ENCODE measurements at regions not wholly inside any gene's neighbourhood (a gene's known extent, or its start where the extent isn't known, plus 50 kb on each side); places are given as distances from the start of the nearest gene placed in this dataset.

GRCh38 chr20:39161900-39162299 lies 199.8 kb downstream of the DHX35 start:
- H3K4me3 Mint-ChIP-seq = no peak overlapping the region
- ATAC-seq (ENCODE audit: low read depth) (no peak), DNase-seq (ENCODE audit: low spot score in 2 of 2) (no peak)
- no peaks in the 10 kb centered on the region for H3K36me3 Mint-ChIP-seq
- H3K27me3 Mint-ChIP-seq = peaks cover 15% of the 10 kb centered on the region
- no peaks in the 10 kb centered on the region for H3K9me3 Mint-ChIP-seq
- H3K27ac Mint-ChIP-seq = no peak overlapping the region
- no peaks in the 10 kb centered on the region for H3K4me1 Mint-ChIP-seq

- DNase-seq (ENCODE audit: low spot score in 2 of 2) (no peak), ATAC-seq (ENCODE audit: low read depth) (no peak)
- Mint-ChIP-seq H3K27ac (no peak overlapping the region), H3K4me3 (no peak overlapping the region), H3K36me3 (no peaks in the 10 kb centered on the region), H3K9me3 (no peaks in the 10 kb centered on the region), H3K4me1 (no peaks in the 10 kb centered on the region), H3K27me3 (peaks cover 26% of the 10 kb centered on the region)
Measured at GRCh38 chr20:39155971-39156370, 193.8 kb downstream of the DHX35 start.

GRCh38 chr20:39152742-39153141 lies 190.6 kb downstream of the DHX35 start:
- Mint-ChIP-seq H3K9me3 (no peaks in the 10 kb centered on the region), H3K4me3 (no peak overlapping the region), H3K4me1 (no peaks in the 10 kb centered on the region), H3K27ac (no peak overlapping the region), H3K27me3 (peaks cover 23% of the 10 kb centered on the region), H3K36me3 (no peaks in the 10 kb centered on the region)
- DNase-seq (ENCODE audit: low spot score in 2 of 2) (no peak), ATAC-seq (ENCODE audit: low read depth) (no peak)

GRCh38 chr20:39152126-39152525 lies 190.0 kb downstream of the DHX35 start:
- H3K4me1 Mint-ChIP-seq = no peaks in the 10 kb centered on the region
- DNase-seq (ENCODE audit: low spot score in 2 of 2) (no peak), ATAC-seq (ENCODE audit: low read depth) (no peak)
- no peaks in the 10 kb centered on the region for H3K9me3 Mint-ChIP-seq
- no peak overlapping the region for H3K4me3 Mint-ChIP-seq
- no peak overlapping the region for H3K27ac Mint-ChIP-seq
- no peaks in the 10 kb centered on the region for H3K36me3 Mint-ChIP-seq
- H3K27me3 Mint-ChIP-seq = peaks cover 21% of the 10 kb centered on the region

- Mint-ChIP-seq H3K27ac (no peak overlapping the region), H3K27me3 (peaks cover 17% of the 10 kb centered on the region), H3K4me1 (no peaks in the 10 kb centered on the region), H3K4me3 (no peak overlapping the region), H3K36me3 (no peaks in the 10 kb centered on the region), H3K9me3 (no peaks in the 10 kb centered on the region)
- ATAC-seq (ENCODE audit: low read depth) (no peak), DNase-seq (ENCODE audit: low spot score in 2 of 2) (no peak)
Measured at GRCh38 chr20:39150501-39150900, 188.4 kb downstream of the DHX35 start.

- H3K27me3 Mint-ChIP-seq = peaks cover 7% of the 10 kb centered on the region
- H3K36me3 Mint-ChIP-seq = no peaks in the 10 kb centered on the region
- no peak for ATAC-seq (ENCODE audit: low read depth)
- no peak overlapping the region for H3K4me3 Mint-ChIP-seq
- DNase-seq (ENCODE audit: low spot score in 2 of 2) = no peak
- no peaks in the 10 kb centered on the region for H3K4me1 Mint-ChIP-seq
- peaks cover 5% of the 10 kb centered on the region for H3K9me3 Mint-ChIP-seq
- no peak overlapping the region for H3K27ac Mint-ChIP-seq
Measured at GRCh38 chr20:39146394-39146793, 184.2 kb downstream of the DHX35 start.

- DNase-seq (ENCODE audit: low spot score in 2 of 2) (no peak), ATAC-seq (ENCODE audit: low read depth) (no peak)
- Mint-ChIP-seq H3K9me3 (peaks cover 5% of the 10 kb centered on the region), H3K27ac (no peak overlapping the region), H3K4me3 (no peak overlapping the region), H3K4me1 (no peaks in the 10 kb centered on the region), H3K36me3 (no peaks in the 10 kb centered on the region), H3K27me3 (peaks cover 7% of the 10 kb centered on the region)
Measured at GRCh38 chr20:39145921-39146320, 183.8 kb downstream of the DHX35 start.

GRCh38 chr20:39144757-39145156 lies 182.6 kb downstream of the DHX35 start:
- DNase-seq (ENCODE audit: low spot score in 2 of 2) (no peak), ATAC-seq (ENCODE audit: low read depth) (no peak)
- Mint-ChIP-seq H3K4me1 (no peaks in the 10 kb centered on the region), H3K27me3 (peaks cover 9% of the 10 kb centered on the region), H3K36me3 (no peaks in the 10 kb centered on the region), H3K4me3 (no peak overlapping the region), H3K9me3 (peaks cover 5% of the 10 kb centered on the region), H3K27ac (no peak overlapping the region)

GRCh38 chr20:39142407-39143096 lies 180.4 kb downstream of the DHX35 start:
- no peak overlapping the region for H3K4me3 Mint-ChIP-seq

GRCh38 chr20:39137299-39137698 lies 175.2 kb downstream of the DHX35 start:
- ATAC-seq (ENCODE audit: low read depth) (no peak), DNase-seq (ENCODE audit: low spot score in 2 of 2) (no peak)
- no peaks in the 10 kb centered on the region for H3K4me1 Mint-ChIP-seq
- no peaks in the 10 kb centered on the region for H3K36me3 Mint-ChIP-seq
- peaks cover 22% of the 10 kb centered on the region for H3K27me3 Mint-ChIP-seq
- H3K4me3 Mint-ChIP-seq = no peak overlapping the region
- H3K27ac Mint-ChIP-seq = no peak overlapping the region
- H3K9me3 Mint-ChIP-seq = no peaks in the 10 kb centered on the region

More at GRCh38 chr20:39142407-39143096, 180.4 kb downstream of the DHX35 start:
- Mint-ChIP-seq H3K4me1 (no peaks in the 10 kb centered on the region), H3K27me3 (peaks cover 6% of the 10 kb centered on the region), H3K27ac (no peak overlapping the region), H3K9me3 (peaks cover 5% of the 10 kb centered on the region), H3K36me3 (no peaks in the 10 kb centered on the region)
- ATAC-seq (ENCODE audit: low read depth) (no peak), DNase-seq (ENCODE audit: low spot score in 2 of 2) (no peak)

- H3K27me3 Mint-ChIP-seq = peaks cover 22% of the 10 kb centered on the region
- H3K27ac Mint-ChIP-seq = no peak overlapping the region
- DNase-seq (ENCODE audit: low spot score in 2 of 2) (no peak), ATAC-seq (ENCODE audit: low read depth) (no peak)
- no peaks in the 10 kb centered on the region for H3K36me3 Mint-ChIP-seq
- no peak overlapping the region for H3K4me3 Mint-ChIP-seq
- H3K4me1 Mint-ChIP-seq = no peaks in the 10 kb centered on the region
- no peaks in the 10 kb centered on the region for H3K9me3 Mint-ChIP-seq
Measured at GRCh38 chr20:39136798-39137197, 174.7 kb downstream of the DHX35 start.

GRCh38 chr20:39135885-39136544 lies 173.9 kb downstream of the DHX35 start:
- ATAC-seq (ENCODE audit: low read depth) (no peak), DNase-seq (ENCODE audit: low spot score in 2 of 2) (no peak)
- Mint-ChIP-seq H3K36me3 (no peaks in the 10 kb centered on the region), H3K4me1 (no peaks in the 10 kb centered on the region), H3K4me3 (no peak overlapping the region), H3K9me3 (no peaks in the 10 kb centered on the region), H3K27me3 (peaks cover 22% of the 10 kb centered on the region), H3K27ac (no peak overlapping the region)

- Mint-ChIP-seq H3K27ac (no peak overlapping the region), H3K36me3 (no peaks in the 10 kb centered on the region), H3K4me1 (no peaks in the 10 kb centered on the region), H3K9me3 (no peaks in the 10 kb centered on the region), H3K4me3 (no peak overlapping the region), H3K27me3 (peaks cover 19% of the 10 kb centered on the region)
- ATAC-seq (ENCODE audit: low read depth) = no peak
- DNase-seq (ENCODE audit: low spot score in 2 of 2) = no peak
Measured at GRCh38 chr20:39133201-39133600, 171.1 kb downstream of the DHX35 start.

- Mint-ChIP-seq H3K4me3 (no peak overlapping the region), H3K4me1 (no peaks in the 10 kb centered on the region), H3K27me3 (peaks cover 18% of the 10 kb centered on the region)
Measured at GRCh38 chr20:39132511-39132910, 170.4 kb downstream of the DHX35 start.

GRCh38 chr20:39132093-39132492 lies 169.9 kb downstream of the DHX35 start:
- Mint-ChIP-seq H3K9me3 (no peaks in the 10 kb centered on the region), H3K27ac (no peak overlapping the region), H3K4me1 (no peaks in the 10 kb centered on the region), H3K36me3 (no peaks in the 10 kb centered on the region), H3K4me3 (no peak overlapping the region), H3K27me3 (peaks cover 18% of the 10 kb centered on the region)
- DNase-seq (ENCODE audit: low spot score in 2 of 2) = no peak
- ATAC-seq (ENCODE audit: low read depth) = no peak

More at GRCh38 chr20:39132511-39132910, 170.4 kb downstream of the DHX35 start:
- no peak for DNase-seq (ENCODE audit: low spot score in 2 of 2)
- H3K36me3 Mint-ChIP-seq = no peaks in the 10 kb centered on the region
- ATAC-seq (ENCODE audit: low read depth) = no peak
- H3K9me3 Mint-ChIP-seq = no peaks in the 10 kb centered on the region
- H3K27ac Mint-ChIP-seq = no peak overlapping the region

All from memory B cell (primary cell).